ENCODE measurements at regions not wholly inside any gene's neighbourhood (a gene's known extent, or its start where the extent isn't known, plus 50 kb on each side); places are given as distances from the start of the nearest gene placed in this dataset.

DNA sequence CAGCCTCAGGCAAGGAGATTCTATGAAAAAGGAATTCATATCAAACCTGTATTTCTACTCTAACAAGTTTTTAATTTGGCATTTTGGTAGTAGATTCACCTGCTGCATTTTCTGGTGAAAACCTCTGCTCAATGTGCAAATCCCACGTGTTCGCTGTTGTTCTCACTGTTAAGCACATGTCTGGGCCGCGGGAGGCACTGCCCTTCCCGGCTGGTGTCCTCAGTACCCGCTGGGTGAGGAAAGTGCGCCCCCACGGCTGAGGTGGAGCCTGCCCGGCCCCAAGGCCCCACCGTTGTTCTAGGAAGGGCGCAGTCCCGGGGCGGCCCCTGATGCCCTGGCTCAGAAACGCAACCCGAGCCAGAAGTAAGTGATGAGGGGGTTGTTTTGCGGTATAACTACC, 193.4 kb upstream of the VWC2 start:
- TF ChIP-seq POLR2A (IDR thresholded peaks at IDR 0.05) = no peak
- TF ChIP-seq, protein P1, sequence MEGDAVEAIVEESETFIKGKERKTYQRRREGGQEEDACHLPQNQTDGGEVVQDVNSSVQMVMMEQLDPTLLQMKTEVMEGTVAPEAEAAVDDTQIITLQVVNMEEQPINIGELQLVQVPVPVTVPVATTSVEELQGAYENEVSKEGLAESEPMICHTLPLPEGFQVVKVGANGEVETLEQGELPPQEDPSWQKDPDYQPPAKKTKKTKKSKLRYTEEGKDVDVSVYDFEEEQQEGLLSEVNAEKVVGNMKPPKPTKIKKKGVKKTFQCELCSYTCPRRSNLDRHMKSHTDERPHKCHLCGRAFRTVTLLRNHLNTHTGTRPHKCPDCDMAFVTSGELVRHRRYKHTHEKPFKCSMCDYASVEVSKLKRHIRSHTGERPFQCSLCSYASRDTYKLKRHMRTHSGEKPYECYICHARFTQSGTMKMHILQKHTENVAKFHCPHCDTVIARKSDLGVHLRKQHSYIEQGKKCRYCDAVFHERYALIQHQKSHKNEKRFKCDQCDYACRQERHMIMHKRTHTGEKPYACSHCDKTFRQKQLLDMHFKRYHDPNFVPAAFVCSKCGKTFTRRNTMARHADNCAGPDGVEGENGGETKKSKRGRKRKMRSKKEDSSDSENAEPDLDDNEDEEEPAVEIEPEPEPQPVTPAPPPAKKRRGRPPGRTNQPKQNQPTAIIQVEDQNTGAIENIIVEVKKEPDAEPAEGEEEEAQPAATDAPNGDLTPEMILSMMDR (IDR thresholded peaks at IDR 0.05) = no peak
